HG03025 (cell line): ENCODE measurements at regions not wholly inside any gene's neighbourhood (a gene's known extent, or its start where the extent isn't known, plus 50 kb on each side); places are given as distances from the start of the nearest gene placed in this dataset.
A peak's percentile ranks its signal among the peaks of the same experiment; 100 is the strongest.

Experiments
- ATAC-seq: cut with Tn5 transposase; IDR thresholded peaks from one replicate; pipeline ENCODE4 v1.9.1; 2021; ENCODE audit warnings: mild to moderate bottlenecking, moderate library complexity; ENCODE audit not compliant: unreplicated experiment, low FRiP score

GRCh38 chr2:193749485-193749884, 1554.8 kb upstream of the TMEFF2 start:
- no peak for ATAC-seq

GRCh38 chr2:193743089-193743488, 1548.4 kb upstream of the TMEFF2 start:
- no peak for ATAC-seq

- no peak for ATAC-seq
Measured at GRCh38 chr2:193738892-193739291, 1544.2 kb upstream of the TMEFF2 start.

GRCh38 chr2:193712912-193713311, 1518.2 kb upstream of the TMEFF2 start:
- no peak for ATAC-seq

GRCh38 chr2:193703411-193703810, 1508.7 kb upstream of the TMEFF2 start:
- no peak for ATAC-seq

- ATAC-seq: no peak
Measured at GRCh38 chr2:193701484-193701883, 1506.8 kb upstream of the TMEFF2 start.

- no peak for ATAC-seq
Measured at GRCh38 chr2:193695367-193695766, 1500.6 kb upstream of the TMEFF2 start.

GRCh38 chr2:193693758-193694157, 1499.0 kb upstream of the TMEFF2 start:
- ATAC-seq: no peak

- ATAC-seq: no peak
Measured at GRCh38 chr2:193690572-193690971, 1495.8 kb upstream of the TMEFF2 start.

- ATAC-seq: no peak
Measured at GRCh38 chr2:193687195-193687594, 1492.5 kb upstream of the TMEFF2 start.

GRCh38 chr2:193679847-193680246, 1485.1 kb upstream of the TMEFF2 start:
- ATAC-seq: no peak

GRCh38 chr2:193670478-193670877, 1475.7 kb upstream of the TMEFF2 start:
- ATAC-seq: no peak

- ATAC-seq: peak; percentile 56
Measured at GRCh38 chr2:193668557-193669323, 1474.0 kb upstream of the TMEFF2 start.

GRCh38 chr2:193627927-193628272, 1433.2 kb upstream of the TMEFF2 start:
- ATAC-seq: no peak

GRCh38 chr2:193627187-193627926, 1432.6 kb upstream of the TMEFF2 start:
- ATAC-seq: no peak

- no peak for ATAC-seq
Measured at GRCh38 chr2:193608451-193608850, 1413.7 kb upstream of the TMEFF2 start.

- no peak for ATAC-seq
Measured at GRCh38 chr2:193590831-193591230, 1396.1 kb upstream of the TMEFF2 start.

GRCh38 chr2:193584522-193584938, 1389.8 kb upstream of the TMEFF2 start:
- ATAC-seq: peak; percentile 71

- ATAC-seq: no peak
Measured at GRCh38 chr2:193583638-193584400, 1389.1 kb upstream of the TMEFF2 start.

GRCh38 chr2:193581807-193582206, 1387.1 kb upstream of the TMEFF2 start:
- no peak for ATAC-seq
